ENCODE measurements at regions not wholly inside any gene's neighbourhood (a gene's known extent, or its start where the extent isn't known, plus 50 kb on each side); places are given as distances from the start of the nearest gene placed in this dataset.

DNA sequence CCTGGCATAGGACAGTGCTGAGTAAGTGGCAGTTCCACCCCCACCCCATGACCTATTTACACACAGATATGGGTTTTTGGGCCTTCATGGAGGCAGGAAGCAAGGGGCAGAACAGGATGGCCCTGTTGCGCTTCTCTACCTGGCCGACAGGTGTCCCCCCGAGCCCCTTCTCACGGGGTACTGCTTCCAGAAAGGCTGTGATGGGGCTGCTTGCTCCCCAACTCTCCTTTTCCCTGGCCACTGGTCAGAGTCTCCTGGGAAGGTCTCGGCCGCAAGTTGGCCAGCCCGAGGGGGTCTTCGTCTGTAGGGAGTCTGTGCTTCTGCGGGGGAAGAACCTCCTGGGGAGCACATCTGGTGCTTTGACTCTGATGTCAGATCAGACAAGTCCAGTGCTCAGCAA is 139.8 kb upstream of the TNS3 start:
- Histone ChIP-seq H3K4ac (replicated peaks; ENCODE audit: insufficient read length, low read depth, low read length) (no peak overlapping the region), H3K27me3 (replicated peaks in 1 of 4; ENCODE audit: control insufficient read depth in 3 of 4, extremely low read depth in 1 of 4, insufficient read depth in 3 of 4, low read length in 3 of 4) (no peaks in the 10 kb centered on the region), H3K79me2 (ENCODE audit: control insufficient read depth in 1 of 2, insufficient read depth in 2 of 2, low read length in 2 of 2) (no peaks in the 10 kb centered on the region), H2AK5ac (ENCODE audit: low read depth, low read length) (no peak overlapping the region), H3K18ac (ENCODE audit: extremely low read depth, low read length) (no peak overlapping the region), H2BK20ac (ENCODE audit: low read length) (no peak overlapping the region), H3K23ac (ENCODE audit: insufficient read length) (no peak overlapping the region), H3K9me3 (ENCODE audit: insufficient read depth in 2 of 2, low read depth in 1 of 2, low read length in 1 of 2) (no peaks in the 10 kb centered on the region), H3K4me2 (ENCODE audit: insufficient read depth in 1 of 2, low read depth in 2 of 2, low read length in 2 of 2) (no peak overlapping the region), H4K5ac (ENCODE audit: insufficient read length, low read depth, low read length) (no peak overlapping the region), H3K27ac (ENCODE audit: low read depth, low read length) (no peak overlapping the region), H4K8ac (ENCODE audit: extremely low read depth, insufficient read depth, low read length) (no peak overlapping the region), H2BK5ac (ENCODE audit: low read depth, low read length) (no peak overlapping the region), H2BK15ac (ENCODE audit: low read length) (peak overlapping the region; percentile 83; the same call in 1 of the 2 replicates), H3K14ac (ENCODE audit: insufficient read length) (no peak overlapping the region), H2AFZ (ENCODE audit: low read length) (no peak overlapping the region), H2BK12ac (ENCODE audit: low read depth, low read length) (0 out of 2 replicates have a peak overlapping the region, but pooled peaks have one; percentile 19), H3K23me2 (ENCODE audit: low read depth, low read length) (no peaks in the 10 kb centered on the region), H3K36me3 (ENCODE audit: control insufficient read depth in 2 of 4, insufficient read depth in 4 of 4, low read length in 3 of 4) (no peaks in the 10 kb centered on the region), H3K9ac (replicated peaks in 1 of 4; ENCODE audit: extremely low read depth in 1 of 4, low read depth in 3 of 4, low read length in 3 of 4) (no peak overlapping the region), H3K4me3 (ENCODE audit: extremely low read depth in 1 of 4, insufficient read depth in 2 of 4, low read depth in 3 of 4, low read length in 4 of 4) (no peak overlapping the region), H2BK120ac (replicated peaks; ENCODE audit: low read depth, low read length) (no peak overlapping the region), H3K56ac (replicated peaks; ENCODE audit: insufficient read length, low read depth, low read length) (no peak overlapping the region), H4K91ac (replicated peaks; ENCODE audit: insufficient read length, low read length) (no peak overlapping the region), H3K79me1 (ENCODE audit: low read depth, low read length) (no peaks in the 10 kb centered on the region), H4K20me1 (replicated peaks in 1 of 2; ENCODE audit: control insufficient read depth in 1 of 2, insufficient read depth in 2 of 2, low read length in 2 of 2) (no peaks in the 10 kb centered on the region), H3K4me1 (replicated peaks in 1 of 4; ENCODE audit: control insufficient read depth in 3 of 4, insufficient read depth in 4 of 4, low read length in 3 of 4) (peaks cover 0 to 14% (median 7%) of the 10 kb centered on the region in 4 experiments; a peak in 6 of 7 replicates)
- POLR2A ChIA-PET (ENCODE audit: partially characterized antibody), result no interaction called here
- CTCF ChIA-PET (ENCODE audit: partially characterized antibody), result interaction anchor here (0.9 kb wide), 1 partner anchor 13 kb away, joined by 5 read pairs; no protein-coding TSS in a partner anchor
- WGBS, 2 experiments (ENCODE audit: extremely low coverage in 1 of 2, insufficient coverage in 1 of 2, insufficient read length in 1 of 2, insufficient replicate concordance in 2 of 2, low coverage in 1 of 2, low lambda C conversion rate in 2 of 2, missing lambda C conversion rate in 1 of 2), result 78% methylated on average over 9 of the region's 9 CpGs; no CpG with 5 or more reads in 1 of the 2 experiments
- FAIRE-seq, result no peak
- TF ChIP-seq SP2 (IDR thresholded peaks at IDR 0.05; ENCODE audit: low read length), result no peak
- no peak for TF ChIP-seq TCF12 (IDR thresholded peaks at IDR 0.05; ENCODE audit: low read depth, low read length)
- TF ChIP-seq SUZ12 (IDR thresholded peaks at IDR 0.05; ENCODE audit: low read length), result no peak
- TF ChIP-seq ASH2L (IDR thresholded peaks at IDR 0.05; ENCODE audit: low read length), result no peak
- no peak for TF ChIP-seq TAF7 (optimal IDR thresholded peaks at IDR 0.05; ENCODE audit: borderline replicate concordance, low read depth, low read length)
- peak; percentile 52 to 68 for TF ChIP-seq RAD21 (IDR thresholded peaks at IDR 0.05 in 1 of 2, conservative IDR thresholded peaks at IDR 0.05 in 1 of 2; ENCODE audit: low read depth in 2 of 2, low read length in 2 of 2)
- no peak for TF ChIP-seq JUN (IDR thresholded peaks at IDR 0.05; ENCODE audit: low read depth, low read length)
- TF ChIP-seq, protein P1, sequence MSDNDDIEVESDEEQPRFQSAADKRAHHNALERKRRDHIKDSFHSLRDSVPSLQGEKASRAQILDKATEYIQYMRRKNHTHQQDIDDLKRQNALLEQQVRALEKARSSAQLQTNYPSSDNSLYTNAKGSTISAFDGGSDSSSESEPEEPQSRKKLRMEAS (IDR thresholded peaks at IDR 0.05), result no peak
- TF ChIP-seq NRF1 (IDR thresholded peaks at IDR 0.05; ENCODE audit: low read depth, low read length), result no peak
- TF ChIP-seq, protein P2, sequence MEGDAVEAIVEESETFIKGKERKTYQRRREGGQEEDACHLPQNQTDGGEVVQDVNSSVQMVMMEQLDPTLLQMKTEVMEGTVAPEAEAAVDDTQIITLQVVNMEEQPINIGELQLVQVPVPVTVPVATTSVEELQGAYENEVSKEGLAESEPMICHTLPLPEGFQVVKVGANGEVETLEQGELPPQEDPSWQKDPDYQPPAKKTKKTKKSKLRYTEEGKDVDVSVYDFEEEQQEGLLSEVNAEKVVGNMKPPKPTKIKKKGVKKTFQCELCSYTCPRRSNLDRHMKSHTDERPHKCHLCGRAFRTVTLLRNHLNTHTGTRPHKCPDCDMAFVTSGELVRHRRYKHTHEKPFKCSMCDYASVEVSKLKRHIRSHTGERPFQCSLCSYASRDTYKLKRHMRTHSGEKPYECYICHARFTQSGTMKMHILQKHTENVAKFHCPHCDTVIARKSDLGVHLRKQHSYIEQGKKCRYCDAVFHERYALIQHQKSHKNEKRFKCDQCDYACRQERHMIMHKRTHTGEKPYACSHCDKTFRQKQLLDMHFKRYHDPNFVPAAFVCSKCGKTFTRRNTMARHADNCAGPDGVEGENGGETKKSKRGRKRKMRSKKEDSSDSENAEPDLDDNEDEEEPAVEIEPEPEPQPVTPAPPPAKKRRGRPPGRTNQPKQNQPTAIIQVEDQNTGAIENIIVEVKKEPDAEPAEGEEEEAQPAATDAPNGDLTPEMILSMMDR (IDR thresholded peaks at IDR 0.05; ENCODE audit: control extremely low read depth in 1 of 3, insufficient read depth in 1 of 3, low read depth in 1 of 3, low read length in 3 of 3), result peak; percentile 53 to 60 (median 58)
- peak in 1 of 2 experiments; percentile 78 for DNase-seq (ENCODE audit: low read depth in 1 of 2, low spot score in 2 of 2)
